Panc1 (cell line): ENCODE measurements at regions not wholly inside any gene's neighbourhood (a gene's known extent, or its start where the extent isn't known, plus 50 kb on each side); places are given as distances from the start of the nearest gene placed in this dataset.

ENCODE experiments used
- TCF7L2 ChIP-seq: IDR thresholded peaks from 2 replicates; pipeline ENCODE4 v1.6.1; 2011; ENCODE audit warnings: mild to moderate bottlenecking, low read depth, low read length, inconsistent platforms
- TF ChIP-seq, protein P1 (sequence below): fragments of 450-650 bp; IDR thresholded peaks from 2 replicates; pipeline ENCODE4 v1.5.1; 2017; ENCODE audit warnings: mild to moderate bottlenecking

DNA sequence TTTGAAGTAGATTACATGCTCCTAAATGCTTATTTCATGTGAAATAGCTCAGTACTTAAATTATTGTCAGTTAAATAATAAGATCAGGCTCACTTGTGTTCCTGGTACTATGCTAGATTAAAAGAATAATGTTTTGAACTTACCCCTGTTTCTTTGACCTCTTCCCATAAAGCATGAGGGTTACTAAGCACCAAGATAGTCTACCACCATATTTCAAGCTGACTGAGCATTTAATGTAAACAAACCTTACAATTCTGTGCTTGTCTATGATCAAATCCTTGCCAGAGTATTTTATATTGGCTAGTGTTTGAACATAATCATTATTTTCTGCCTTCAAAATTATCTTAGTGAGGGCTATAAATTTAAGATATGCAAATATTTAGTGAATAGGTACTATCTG lies 98.1 kb downstream of the LHX9 start:
- no peak for TF ChIP-seq TCF7L2
- TF ChIP-seq, protein P1, sequence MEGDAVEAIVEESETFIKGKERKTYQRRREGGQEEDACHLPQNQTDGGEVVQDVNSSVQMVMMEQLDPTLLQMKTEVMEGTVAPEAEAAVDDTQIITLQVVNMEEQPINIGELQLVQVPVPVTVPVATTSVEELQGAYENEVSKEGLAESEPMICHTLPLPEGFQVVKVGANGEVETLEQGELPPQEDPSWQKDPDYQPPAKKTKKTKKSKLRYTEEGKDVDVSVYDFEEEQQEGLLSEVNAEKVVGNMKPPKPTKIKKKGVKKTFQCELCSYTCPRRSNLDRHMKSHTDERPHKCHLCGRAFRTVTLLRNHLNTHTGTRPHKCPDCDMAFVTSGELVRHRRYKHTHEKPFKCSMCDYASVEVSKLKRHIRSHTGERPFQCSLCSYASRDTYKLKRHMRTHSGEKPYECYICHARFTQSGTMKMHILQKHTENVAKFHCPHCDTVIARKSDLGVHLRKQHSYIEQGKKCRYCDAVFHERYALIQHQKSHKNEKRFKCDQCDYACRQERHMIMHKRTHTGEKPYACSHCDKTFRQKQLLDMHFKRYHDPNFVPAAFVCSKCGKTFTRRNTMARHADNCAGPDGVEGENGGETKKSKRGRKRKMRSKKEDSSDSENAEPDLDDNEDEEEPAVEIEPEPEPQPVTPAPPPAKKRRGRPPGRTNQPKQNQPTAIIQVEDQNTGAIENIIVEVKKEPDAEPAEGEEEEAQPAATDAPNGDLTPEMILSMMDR: no peak
